Liver (tissue), 8 donors: ENCODE measurements at regions not wholly inside any gene's neighbourhood (a gene's known extent, or its start where the extent isn't known, plus 50 kb on each side); places are given as distances from the start of the nearest gene placed in this dataset.

Experiments used
- DNase-seq: peaks from one replicate; pipeline ENCODE4 v3.0.0-alpha.2; 2017; ENCODE audit warnings: low spot score
- H3K27ac ChIP-seq, 2 donors: one replicate each; pipeline ENCODE4 v1.7.0; 2013; ENCODE audit warnings: inconsistent platforms in 2 of 2, low read length in 2 of 2, control low read depth in 1 of 2, low read depth in 1 of 2, mild to moderate bottlenecking in 1 of 2
- H3K27me3 ChIP-seq, 4 donors: one replicate each; pipeline versions ENCODE4 v1.6.1 to v1.7.0; 2013; ENCODE audit warnings: low read length in 3 of 4, inconsistent platforms in 1 of 4, mild to moderate bottlenecking in 1 of 4, moderate library complexity in 1 of 4; ENCODE audit not compliant: control insufficient read depth in 4 of 4, insufficient read depth in 4 of 4
- H3K36me3 ChIP-seq, 4 donors: one replicate each; pipeline versions ENCODE4 v1.6.1 to v1.7.0; 2013; ENCODE audit warnings: low read length in 3 of 4, mild to moderate bottlenecking in 3 of 4, low read depth in 1 of 4, moderate library complexity in 1 of 4; ENCODE audit not compliant: control insufficient read depth in 4 of 4, insufficient read depth in 3 of 4
- H3K4me1 ChIP-seq, 4 donors: one replicate each; pipeline versions ENCODE4 v1.6.1 to v1.7.0; 2013; ENCODE audit warnings: low read length in 3 of 4, mild to moderate bottlenecking in 3 of 4, moderate library complexity in 1 of 4; ENCODE audit not compliant: control insufficient read depth in 4 of 4, insufficient read depth in 4 of 4
- H3K4me3 ChIP-seq, 3 donors: one replicate each; pipeline versions ENCODE4 v1.6.1 to v1.7.0; 2013; ENCODE audit warnings: low read length in 3 of 3, control low read depth in 1 of 3, low read depth in 1 of 3, mild to moderate bottlenecking in 1 of 3
- H3K9ac ChIP-seq, 2 donors: one replicate each; pipeline ENCODE4 v1.7.0; 2013; ENCODE audit warnings: low read length in 2 of 2, mild to moderate bottlenecking in 2 of 2, moderate library complexity in 2 of 2, control low read depth in 1 of 2, low read depth in 1 of 2
- H3K9me3 ChIP-seq, 4 donors: one replicate each; pipeline versions ENCODE4 v1.6.1 to v1.7.0; 2013; ENCODE audit warnings: low read length in 3 of 4; ENCODE audit not compliant: control insufficient read depth in 4 of 4
- ATF3 ChIP-seq: IDR thresholded peaks from 2 replicates; pipeline ENCODE4 v1.6.1; 2016; ENCODE audit warnings: antibody characterized with exemption
- CTCF ChIP-seq: fragments of 150-350 bp; IDR thresholded peaks from 2 replicates; pipeline ENCODE4 v1.5.1; 2017; ENCODE audit warnings: improper control_type of control experiment, low read depth, low read length; ENCODE audit not compliant: missing input control
- EGR1 ChIP-seq, 2 donors: IDR thresholded peaks; 2 replicates each; pipeline ENCODE4 v1.6.1; 2016 to 2018; ENCODE audit warnings: antibody characterized with exemption in 2 of 2, low read depth in 2 of 2
- FOXA1 ChIP-seq: IDR thresholded peaks from 2 replicates; pipeline ENCODE4 v1.6.1; 2016; ENCODE audit warnings: antibody characterized with exemption
- FOXA2 ChIP-seq: IDR thresholded peaks from 2 replicates; pipeline ENCODE4 v1.6.1; 2016; ENCODE audit warnings: antibody characterized with exemption
- GABPA ChIP-seq, 2 donors: IDR thresholded peaks in 1 of 2; conservative IDR thresholded peaks in 1 of 2; 2 replicates each; pipeline ENCODE4 v1.6.1; 2016; ENCODE audit warnings: antibody characterized with exemption in 2 of 2, mild to moderate bottlenecking in 1 of 2, moderate library complexity in 1 of 2
- HNF4A ChIP-seq, 2 donors: conservative IDR thresholded peaks; 2 replicates each; pipeline ENCODE4 v1.6.1; 2016; ENCODE audit warnings: antibody characterized with exemption in 2 of 2, mild to moderate bottlenecking in 2 of 2
- HNF4G ChIP-seq: IDR thresholded peaks from 2 replicates; pipeline ENCODE4 v1.6.1; 2016; ENCODE audit warnings: antibody characterized with exemption
- JUND ChIP-seq, 2 donors: IDR thresholded peaks; 2 replicates each; pipeline ENCODE4 v1.6.1; 2016; ENCODE audit warnings: antibody characterized with exemption in 2 of 2
- MAX ChIP-seq: IDR thresholded peaks from 2 replicates; pipeline ENCODE4 v1.6.1; 2016; ENCODE audit warnings: antibody characterized with exemption
- NR2F2 ChIP-seq: IDR thresholded peaks from 2 replicates; pipeline ENCODE4 v1.6.1; 2016; ENCODE audit warnings: antibody characterized with exemption
- RAD21 ChIP-seq, 2 donors: IDR thresholded peaks; 2 replicates each; pipeline ENCODE4 v1.6.1; 2016; ENCODE audit warnings: antibody characterized with exemption in 2 of 2, mild to moderate bottlenecking in 2 of 2
- REST ChIP-seq: IDR thresholded peaks from 2 replicates; pipeline ENCODE4 v1.6.1; 2016; ENCODE audit warnings: antibody characterized with exemption, mild to moderate bottlenecking
- RXRA ChIP-seq, 2 donors: IDR thresholded peaks; 2 replicates each; pipeline ENCODE4 v1.6.1; 2017 to 2018; ENCODE audit warnings: antibody characterized with exemption in 2 of 2, mild to moderate bottlenecking in 1 of 2
- SP1 ChIP-seq: IDR thresholded peaks from 2 replicates; pipeline ENCODE4 v1.6.1; 2018; ENCODE audit warnings: antibody characterized with exemption, mild to moderate bottlenecking
- TAF1 ChIP-seq: conservative IDR thresholded peaks from 2 replicates; pipeline ENCODE4 v1.6.1; 2016; ENCODE audit warnings: antibody characterized with exemption, mild to moderate bottlenecking
- ZBTB33 ChIP-seq: IDR thresholded peaks from 2 replicates; pipeline ENCODE4 v1.6.1; 2016; ENCODE audit warnings: antibody characterized with exemption
- WGBS: extraction: QIAGEN DNeasy Blood & Tissue Kit; methylation state at CpG from one replicate; pipeline ENCODE4 v1.1.7; 2013; 5-methylcytosine and 5-hydroxymethylcytosine counted together
- donor health status: healthy.
- donor health status: healthy.
- donor health status: healthy.
- donor health status: healthy.
- donor health status: healthy.

GRCh38 chr7:18145160-18145559 is 117.5 kb upstream of the PRPS1L1 start:
- no peak overlapping the region for H3K4me3 ChIP-seq
- no peaks in the 10 kb centered on the region for H3K27me3 ChIP-seq
- no peaks in the 10 kb centered on the region for H3K36me3 ChIP-seq
- H3K9ac ChIP-seq, result no peak overlapping the region
- TF ChIP-seq EGR1 (IDR thresholded peaks at IDR 0.05; ENCODE audit: low read depth in 2 of 2), result no peak
- TF ChIP-seq ZBTB33, result no peak
- TF ChIP-seq FOXA1, result no peak
- TF ChIP-seq RXRA (IDR thresholded peaks at IDR 0.05), result no peak
- TF ChIP-seq MAX, result no peak
- TF ChIP-seq JUND (IDR thresholded peaks at IDR 0.05), result no peak
- TF ChIP-seq ATF3, result no peak
- no peak for TF ChIP-seq REST
- no peak for TF ChIP-seq FOXA2
- DNase-seq, result no peak
- no peaks in the 10 kb centered on the region for H3K4me1 ChIP-seq
- no peak overlapping the region for H3K27ac ChIP-seq
- H3K9me3 ChIP-seq, result no peaks in the 10 kb centered on the region

GRCh38 chr7:18151422-18151821 is 123.8 kb upstream of the PRPS1L1 start:
- Histone ChIP-seq H3K9me3 (no peaks in the 10 kb centered on the region), H3K4me3 (no peak overlapping the region), H3K9ac (no peak overlapping the region), H3K27ac (no peak overlapping the region), H3K36me3 (no peaks in the 10 kb centered on the region), H3K27me3 (no peaks in the 10 kb centered on the region), H3K4me1 (no peaks in the 10 kb centered on the region)
- no peak for TF ChIP-seq HNF4G
- no peak for TF ChIP-seq FOXA2
- no peak for TF ChIP-seq ATF3
- no peak for TF ChIP-seq CTCF
- TF ChIP-seq MAX, result no peak
- TF ChIP-seq EGR1 (IDR thresholded peaks at IDR 0.05; ENCODE audit: low read depth in 2 of 2), result no peak
- TF ChIP-seq REST, result no peak
- TF ChIP-seq TAF1, result no peak
- TF ChIP-seq HNF4A (conservative IDR thresholded peaks at IDR 0.05), result no peak
- no peak for TF ChIP-seq FOXA1
- TF ChIP-seq SP1, result no peak
- no peak for TF ChIP-seq GABPA (IDR thresholded peaks at IDR 0.05 in 1 of 2, conservative IDR thresholded peaks at IDR 0.05 in 1 of 2)
- no peak for TF ChIP-seq NR2F2
- TF ChIP-seq JUND (IDR thresholded peaks at IDR 0.05), result no peak
- TF ChIP-seq RXRA (IDR thresholded peaks at IDR 0.05), result no peak
- no peak for TF ChIP-seq RAD21 (IDR thresholded peaks at IDR 0.05)
- no peak for TF ChIP-seq ZBTB33
- DNase-seq, result no peak
- WGBS, result 64% methylated on average over 1 of the region's 1 CpG
